SK-N-SH (cell line): ENCODE measurements at regions not wholly inside any gene's neighbourhood (a gene's known extent, or its start where the extent isn't known, plus 50 kb on each side); places are given as distances from the start of the nearest gene placed in this dataset.

Source experiments
- CTCF ChIA-PET: fragments of 300-600, 350-600 bp; formaldehyde crosslinking; extraction: SDS; loops from one replicate; lab custom pipeline; 2021; lab: Yijun Ruan, JAX
- POLR2A ChIA-PET: fragments of 350-600 bp; sonication (Branson Sonifier 250); formaldehyde crosslinking; extraction: SDS; loops from one replicate; lab custom pipeline; 2020; ENCODE audit warnings: antibody characterized with exemption, inconsistent platforms; lab: Yijun Ruan, JAX
- DNase-seq: peaks from one replicate; pipeline ENCODE4 v3.0.0; 2012
- H2AFZ ChIP-seq: fragments of 200-600 bp; sonication (generic); 2 replicates; pipeline ENCODE4 v1.8.1; 2016; ENCODE audit warnings: antibody characterized with exemption, mild to moderate bottlenecking, low read depth
- H3F3A ChIP-seq: fragments of 200-600 bp; sonication (generic); replicated peaks from 2 replicates; pipeline ENCODE3; 2016; ENCODE audit warnings: antibody characterized with exemption, mild to moderate bottlenecking; ENCODE audit not compliant: insufficient read depth
- H3K27ac ChIP-seq, 2 experiments: fragments of 200-500 bp in 1 of 2; fragments of 200-600 bp in 1 of 2; sonication (Bioruptor generic) in 1 of 2; sonication (generic), shearing (Covaris generic) in 1 of 2; 2 replicates each; pipeline versions ENCODE4 v1.5.1 to v1.6.1; 2014 to 2016; ENCODE audit warnings: low read depth in 2 of 2, inconsistent platforms in 1 of 2, low read length in 1 of 2, mild to moderate bottlenecking in 1 of 2, mixed read lengths in 1 of 2
- H3K27me3 ChIP-seq: fragments of 200-600 bp; sonication (generic), shearing (Covaris generic); 2 replicates; pipeline ENCODE4 v1.6.1; 2016; ENCODE audit warnings: mixed run types; ENCODE audit not compliant: insufficient read depth
- H3K36me3 ChIP-seq, 2 experiments: fragments of 200-500 bp in 1 of 2; fragments of 200-600 bp in 1 of 2; sonication (Bioruptor generic) in 1 of 2; sonication (generic) in 1 of 2; replicated peaks in 1 of 2; 2 replicates each; pipeline versions ENCODE3 to v1.5.1; 2014 to 2016; ENCODE audit warnings: low read length in 1 of 2, mild to moderate bottlenecking in 1 of 2; ENCODE audit not compliant: insufficient read depth in 2 of 2, control insufficient read depth in 1 of 2
- H3K4me1 ChIP-seq, 2 experiments: fragments of 200-500 bp in 1 of 2; fragments of 200-600 bp in 1 of 2; sonication (Bioruptor generic) in 1 of 2; sonication (generic), shearing (Covaris generic) in 1 of 2; 2 replicates each; pipeline versions ENCODE4 v1.5.1 to v1.6.1; 2014 to 2016; ENCODE audit warnings: low read depth in 1 of 2, low read length in 1 of 2, mixed run types in 1 of 2; ENCODE audit not compliant: insufficient read depth in 2 of 2, control insufficient read depth in 1 of 2
- H3K4me2 ChIP-seq: fragments of 200-600 bp; sonication (generic), shearing (Covaris generic); 2 replicates; pipeline ENCODE4 v1.6.1; 2017; ENCODE audit warnings: mixed run types
- H3K4me3 ChIP-seq, 2 experiments: fragments of 200-500 bp in 1 of 2; fragments of 200-600 bp in 1 of 2; sonication (Bioruptor generic) in 1 of 2; sonication (generic), shearing (Covaris generic) in 1 of 2; 2 replicates each; pipeline versions ENCODE4 v1.5.1 to v1.8.1; 2014 to 2016; ENCODE audit warnings: low read depth in 2 of 2, inconsistent platforms in 1 of 2, low read length in 1 of 2, mild to moderate bottlenecking in 1 of 2, mixed read lengths in 1 of 2, moderate library complexity in 1 of 2
- H3K79me2 ChIP-seq: fragments of 200-600 bp; sonication (generic); 2 replicates; pipeline ENCODE4 v1.8.1; 2017; ENCODE audit warnings: mild to moderate bottlenecking; ENCODE audit not compliant: insufficient read depth
- H3K9ac ChIP-seq: fragments of 200-600 bp; sonication (generic); 2 replicates; pipeline ENCODE4 v1.6.1; 2017; ENCODE audit warnings: mixed run types
- H3K9me2 ChIP-seq: fragments of 200-600 bp; sonication (generic); 2 replicates; pipeline ENCODE4 v1.6.1; 2017; ENCODE audit warnings: mixed run types
- H3K9me3 ChIP-seq: fragments of 200-600 bp; sonication (generic); 2 replicates; pipeline ENCODE4 v1.6.1; 2017; ENCODE audit warnings: mixed run types, mild to moderate bottlenecking, moderate library complexity
- H4K20me1 ChIP-seq: fragments of 200-600 bp; sonication (generic); 2 replicates; pipeline ENCODE4 v1.6.1; 2017; ENCODE audit warnings: mild to moderate bottlenecking, mixed run types; ENCODE audit not compliant: insufficient read depth
- CTCF ChIP-seq: fragments of 200-600 bp; sonication (generic); IDR thresholded peaks from 2 replicates; pipeline ENCODE4 v1.6.1; 2017; ENCODE audit warnings: antibody characterized with exemption, mild to moderate bottlenecking, moderate library complexity
- ELF1 ChIP-seq: IDR thresholded peaks from 2 replicates; pipeline ENCODE4 v1.4.0; 2012
- FOSL2 ChIP-seq: IDR thresholded peaks from 2 replicates; pipeline ENCODE4 v1.4.0; 2012; ENCODE audit warnings: low read depth, mild to moderate bottlenecking, moderate library complexity, borderline replicate concordance
- FOXM1 ChIP-seq: IDR thresholded peaks from 2 replicates; pipeline ENCODE4 v1.4.0; 2012; ENCODE audit warnings: low read depth, mild to moderate bottlenecking
- JUND ChIP-seq: IDR thresholded peaks from 2 replicates; pipeline ENCODE4 v1.4.0; 2012
- NRF1 ChIP-seq: IDR thresholded peaks from 2 replicates; pipeline ENCODE4 v1.6.1; 2012; ENCODE audit warnings: low read depth, mild to moderate bottlenecking, low read length
- RAD21 ChIP-seq: IDR thresholded peaks from 2 replicates; pipeline ENCODE4 v1.6.1; 2012; ENCODE audit warnings: mild to moderate bottlenecking, low read length
- REST ChIP-seq: IDR thresholded peaks from 2 replicates; pipeline ENCODE4 v1.6.1; 2012; ENCODE audit warnings: mild to moderate bottlenecking, low read depth, low read length, moderate library complexity
- RFX5 ChIP-seq: IDR thresholded peaks from 2 replicates; pipeline ENCODE4 v1.6.1; 2012; ENCODE audit warnings: mild to moderate bottlenecking, improper control_type of control experiment, low read length
- SMC3 ChIP-seq: IDR thresholded peaks from 2 replicates; pipeline ENCODE4 v1.6.1; 2012; ENCODE audit warnings: low read depth, low read length, improper control_type of control experiment
- TAF1 ChIP-seq: IDR thresholded peaks from 2 replicates; pipeline ENCODE4 v1.6.1; 2012; ENCODE audit warnings: low read depth, mild to moderate bottlenecking, low read length, moderate library complexity, borderline replicate concordance
- USF2 ChIP-seq: fragments of 150-350 bp; IDR thresholded peaks from 2 replicates; pipeline ENCODE4 v1.6.1; 2017; ENCODE audit warnings: antibody characterized with exemption, low read length, low read depth, borderline replicate concordance
- WGBS: methylation state at CpG from one replicate; pipeline ENCODE4 v1.1.6; 2017; ENCODE audit warnings: low lambda C conversion rate; 5-methylcytosine and 5-hydroxymethylcytosine counted together

- no peak for TF ChIP-seq USF2
- TF ChIP-seq RFX5: no peak
- TF ChIP-seq FOSL2: no peak
Observed at GRCh38 chr5:3837506-3837905, 241.9 kb downstream of the IRX1 start (continued).

GRCh38 chr5:3839151-3839550 is 243.5 kb downstream of the IRX1 start:
- TF ChIP-seq NRF1: no peak
- no peak for TF ChIP-seq CTCF
- TF ChIP-seq ELF1: no peak
- TF ChIP-seq REST: no peak
- no peak for TF ChIP-seq SMC3
- no peak for TF ChIP-seq JUND
- no peak for TF ChIP-seq TAF1
- TF ChIP-seq FOXM1: no peak
- no peak for TF ChIP-seq RAD21
- TF ChIP-seq, all 33 proteins: peak for 0
- H3K9me3 ChIP-seq: no peaks in the 10 kb centered on the region
- H3K36me3 ChIP-seq: no peaks in the 10 kb centered on the region
- no peaks in the 10 kb centered on the region for H4K20me1 ChIP-seq
- no peak overlapping the region for H3K9ac ChIP-seq
- no peak for DNase-seq
- H2AFZ ChIP-seq: no peak overlapping the region
- H3K9me2 ChIP-seq: no peaks in the 10 kb centered on the region
- CTCF ChIA-PET: no interaction called here
- POLR2A ChIA-PET: no interaction called here
- 14% methylated on average over 2 of the region's 2 CpGs for WGBS
- no peaks in the 10 kb centered on the region for H3K27me3 ChIP-seq
- no peaks in the 10 kb centered on the region for H3F3A ChIP-seq
- no peak overlapping the region for H3K27ac ChIP-seq
- H3K4me1 ChIP-seq: no peaks in the 10 kb centered on the region
- H3K4me3 ChIP-seq: no peak overlapping the region
- no peak overlapping the region for H3K4me2 ChIP-seq
- no peaks in the 10 kb centered on the region for H3K79me2 ChIP-seq
